Mesenchymal stem cell (in vitro differentiated cells and primary cell): ENCODE measurements at regions not wholly inside any gene's neighbourhood (a gene's known extent, or its start where the extent isn't known, plus 50 kb on each side); places are given as distances from the start of the nearest gene placed in this dataset.

Source experiments
- DNase-seq: peaks from one replicate; pipeline ENCODE4 v3.0.0-alpha.2; 2013
- H2AFZ ChIP-seq: one replicate; pipeline ENCODE4 v1.6.1; 2013; ENCODE audit warnings: low read depth, mild to moderate bottlenecking, control low read depth, inconsistent platforms, low read length, moderate library complexity
- H2AK5ac ChIP-seq: 2 replicates; pipeline ENCODE4 v1.6.1; 2013; ENCODE audit warnings: low read length, moderate library complexity, mild to moderate bottlenecking, inconsistent platforms; ENCODE audit not compliant: severe bottlenecking
- H2BK120ac ChIP-seq: one replicate; pipeline ENCODE4 v1.6.1; 2013; ENCODE audit warnings: low read depth, mild to moderate bottlenecking, inconsistent platforms, low read length, moderate library complexity
- H2BK12ac ChIP-seq, 2 experiments: one replicate each; pipeline ENCODE4 v1.6.1; 2013; ENCODE audit warnings: inconsistent platforms in 2 of 2, low read length in 2 of 2, mild to moderate bottlenecking in 2 of 2, moderate library complexity in 2 of 2, control low read depth in 1 of 2
- H2BK15ac ChIP-seq: one replicate; pipeline ENCODE4 v1.6.1; 2013; ENCODE audit warnings: mild to moderate bottlenecking, low read depth, inconsistent platforms; ENCODE audit not compliant: poor library complexity, severe bottlenecking
- H2BK5ac ChIP-seq: 2 replicates; pipeline ENCODE4 v1.6.1; 2013; ENCODE audit warnings: low read depth, mild to moderate bottlenecking, low read length, control low read depth, inconsistent platforms; ENCODE audit not compliant: poor library complexity, severe bottlenecking
- H3K14ac ChIP-seq, 2 experiments: one replicate each; pipeline ENCODE4 v1.6.1; 2013; ENCODE audit warnings: inconsistent platforms in 2 of 2, low read length in 2 of 2, control low read depth in 1 of 2, mild to moderate bottlenecking in 1 of 2, moderate library complexity in 1 of 2
- H3K18ac ChIP-seq, 2 experiments: one replicate each; pipeline ENCODE4 v1.6.1; 2013; ENCODE audit warnings: inconsistent platforms in 2 of 2, low read length in 2 of 2, control low read depth in 1 of 2, low read depth in 1 of 2, mild to moderate bottlenecking in 1 of 2
- H3K23ac ChIP-seq, 2 experiments: one replicate each; pipeline ENCODE4 v1.6.1; 2013; ENCODE audit warnings: inconsistent platforms in 2 of 2, low read length in 2 of 2, mild to moderate bottlenecking in 2 of 2, moderate library complexity in 2 of 2, control low read depth in 1 of 2
- H3K27ac ChIP-seq: 2 replicates; pipeline ENCODE4 v1.5.1; 2013; ENCODE audit warnings: mild to moderate bottlenecking, moderate library complexity, low read length, control low read depth, inconsistent platforms; ENCODE audit not compliant: poor library complexity, severe bottlenecking
- H3K27me3 ChIP-seq, 2 experiments: 2 replicates each; pipeline versions ENCODE4 v1.6.1 to v1.7.0; 2013; ENCODE audit warnings: low read length in 2 of 2, mild to moderate bottlenecking in 2 of 2, moderate library complexity in 2 of 2, control low read depth in 1 of 2, inconsistent platforms in 1 of 2; ENCODE audit not compliant: control insufficient read depth in 1 of 2, insufficient read depth in 1 of 2
- H3K36me3 ChIP-seq, 2 experiments: 2 replicates each; pipeline versions ENCODE4 v1.6.1 to v1.7.0; 2013; ENCODE audit warnings: low read length in 2 of 2, control low read depth in 1 of 2, inconsistent platforms in 1 of 2, low read depth in 1 of 2, mild to moderate bottlenecking in 1 of 2; ENCODE audit not compliant: insufficient read depth in 2 of 2, control insufficient read depth in 1 of 2
- H3K4ac ChIP-seq, 2 experiments: one replicate each; pipeline ENCODE4 v1.6.1; 2013; ENCODE audit warnings: inconsistent platforms in 2 of 2, low read length in 2 of 2, mild to moderate bottlenecking in 2 of 2, moderate library complexity in 2 of 2, control low read depth in 1 of 2, low read depth in 1 of 2
- H3K4me1 ChIP-seq: 2 replicates; pipeline ENCODE4 v1.6.1; 2013; ENCODE audit warnings: low read depth, low read length, control low read depth; ENCODE audit not compliant: control insufficient read depth, insufficient read depth
- H3K4me2 ChIP-seq: 2 replicates; pipeline ENCODE4 v1.6.1; 2013; ENCODE audit warnings: low read length, mild to moderate bottlenecking, inconsistent platforms; ENCODE audit not compliant: poor library complexity, severe bottlenecking
- H3K4me3 ChIP-seq, 2 experiments: 2 replicates each; pipeline versions ENCODE4 v1.5.1 to v1.7.0; 2013; ENCODE audit warnings: low read length in 2 of 2, mild to moderate bottlenecking in 2 of 2, control low read depth in 1 of 2, low read depth in 1 of 2; ENCODE audit not compliant: insufficient read depth in 1 of 2
- H3K79me1 ChIP-seq: replicated peaks from 2 replicates; pipeline ENCODE4 v1.6.1; 2013; ENCODE audit warnings: mild to moderate bottlenecking, control low read depth, low read length, inconsistent platforms; ENCODE audit not compliant: poor library complexity, severe bottlenecking
- H3K9ac ChIP-seq: 2 replicates; pipeline ENCODE4 v1.7.0; 2013; ENCODE audit warnings: mild to moderate bottlenecking, low read length, moderate library complexity
- H3K9me3 ChIP-seq: 2 replicates; pipeline ENCODE4 v1.7.0; 2013; ENCODE audit warnings: mild to moderate bottlenecking, low read length; ENCODE audit not compliant: control insufficient read depth
- H4K8ac ChIP-seq: one replicate; pipeline ENCODE4 v1.6.1; 2013; ENCODE audit warnings: inconsistent platforms, mild to moderate bottlenecking, low read length, moderate library complexity
- H4K91ac ChIP-seq: one replicate; pipeline ENCODE4 v1.6.1; 2013; ENCODE audit warnings: mild to moderate bottlenecking, low read length, inconsistent platforms
- WGBS: methylation state at CpG from one replicate; pipeline ENCODE4 v1.1.7; 2013; ENCODE audit warnings: mixed read lengths; 5-methylcytosine and 5-hydroxymethylcytosine counted together

DNA sequence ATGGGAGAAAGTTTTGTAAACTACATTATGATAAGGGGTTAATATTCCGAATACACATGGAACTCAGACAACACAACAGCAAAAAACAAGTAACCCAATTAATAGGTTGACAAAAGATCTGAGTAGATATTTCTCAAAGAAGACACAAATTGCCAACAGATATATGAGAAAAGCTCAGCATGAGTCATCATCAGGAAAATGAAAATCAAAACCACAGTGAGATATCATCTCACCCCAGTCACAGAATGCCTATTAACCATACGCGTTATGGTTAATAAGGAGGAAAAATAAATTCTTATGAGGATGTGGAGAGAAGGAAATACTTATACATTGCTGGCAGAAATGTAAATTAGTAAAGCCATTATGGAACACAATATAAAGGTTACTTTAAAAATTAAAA, 695.0 kb downstream of the COL12A1 start:
- Histone ChIP-seq H3K4me3 (no peak overlapping the region), H3K4me2 (no peak overlapping the region), H3K79me1 (no peaks in the 10 kb centered on the region), H2BK12ac (no peak overlapping the region), H3K27me3 (no peaks in the 10 kb centered on the region), H3K27ac (no peak overlapping the region), H3K9me3 (peaks cover 26% of the 10 kb centered on the region), H3K23ac (no peak overlapping the region), H3K36me3 (no peaks in the 10 kb centered on the region), H3K4ac (no peak overlapping the region), H2BK5ac (no peak overlapping the region), H3K14ac (no peak overlapping the region), H2BK15ac (no peak overlapping the region), H2AK5ac (no peak overlapping the region), H4K8ac (no peak overlapping the region), H3K18ac (no peak overlapping the region), H3K9ac (no peak overlapping the region), H3K4me1 (no peaks in the 10 kb centered on the region), H2BK120ac (no peak overlapping the region), H2AFZ (no peak overlapping the region), H4K91ac (no peak overlapping the region)
- 100% methylated on average over 1 of the region's 3 CpGs for WGBS
- no peak for DNase-seq

GRCh38 chr6:74507649-74508048, 698.2 kb downstream of the COL12A1 start:
- H2BK12ac ChIP-seq: no peak overlapping the region
- H4K91ac ChIP-seq: no peak overlapping the region
- H3K27ac ChIP-seq: no peak overlapping the region
- no peak overlapping the region for H2AFZ ChIP-seq
- H3K36me3 ChIP-seq: no peaks in the 10 kb centered on the region
- no peak overlapping the region for H2AK5ac ChIP-seq
- H3K79me1 ChIP-seq: no peaks in the 10 kb centered on the region
- H3K9ac ChIP-seq: no peak overlapping the region
- WGBS: 88% methylated on average over 1 of the region's 1 CpG
- H3K18ac ChIP-seq: no peak overlapping the region
- no peak overlapping the region for H2BK120ac ChIP-seq
- H4K8ac ChIP-seq: no peak overlapping the region
- no peak overlapping the region for H3K14ac ChIP-seq
- H3K4ac ChIP-seq: no peak overlapping the region
- H3K27me3 ChIP-seq: no peaks in the 10 kb centered on the region
- DNase-seq: no peak
- no peak overlapping the region for H2BK5ac ChIP-seq
- H3K4me2 ChIP-seq: no peak overlapping the region
- no peak overlapping the region for H2BK15ac ChIP-seq
- no peak overlapping the region for H3K23ac ChIP-seq
- no peaks in the 10 kb centered on the region for H3K4me1 ChIP-seq
- peaks cover 48% of the 10 kb centered on the region for H3K9me3 ChIP-seq
- no peak overlapping the region for H3K4me3 ChIP-seq

GRCh38 chr6:74505391-74505790, 700.5 kb downstream of the COL12A1 start:
- no peak overlapping the region for H2BK15ac ChIP-seq
- 67% methylated on average over 1 of the region's 1 CpG for WGBS
- H2BK120ac ChIP-seq: no peak overlapping the region
- no peak overlapping the region for H3K4ac ChIP-seq
- peaks cover 53% of the 10 kb centered on the region for H3K9me3 ChIP-seq
- no peak overlapping the region for H4K8ac ChIP-seq
- no peaks in the 10 kb centered on the region for H3K36me3 ChIP-seq
- H3K4me1 ChIP-seq: no peaks in the 10 kb centered on the region
- H3K9ac ChIP-seq: no peak overlapping the region
- no peak overlapping the region for H2AK5ac ChIP-seq
- no peak overlapping the region for H3K14ac ChIP-seq
- H3K27ac ChIP-seq: no peak overlapping the region
- no peak overlapping the region for H2AFZ ChIP-seq
- no peaks in the 10 kb centered on the region for H3K79me1 ChIP-seq
- no peak overlapping the region for H3K18ac ChIP-seq
- H3K23ac ChIP-seq: no peak overlapping the region
- H4K91ac ChIP-seq: no peak overlapping the region
- no peak overlapping the region for H3K4me2 ChIP-seq
- H3K4me3 ChIP-seq: no peak overlapping the region
- H2BK5ac ChIP-seq: no peak overlapping the region
- H2BK12ac ChIP-seq: no peak overlapping the region
- no peaks in the 10 kb centered on the region for H3K27me3 ChIP-seq
- no peak for DNase-seq

- Histone ChIP-seq H2BK120ac (no peak overlapping the region), H3K27ac (no peak overlapping the region), H3K14ac (no peak overlapping the region), H3K4ac (no peak overlapping the region), H2AK5ac (no peak overlapping the region), H2BK5ac (no peak overlapping the region), H3K23ac (no peak overlapping the region), H2AFZ (no peak overlapping the region), H3K4me1 (no peaks in the 10 kb centered on the region), H3K36me3 (no peaks in the 10 kb centered on the region), H3K9me3 (peaks cover 53% of the 10 kb centered on the region), H3K27me3 (no peaks in the 10 kb centered on the region), H3K4me2 (no peak overlapping the region), H3K4me3 (peak overlapping the region in 1 of 2 experiments; percentile 4), H4K91ac (no peak overlapping the region), H2BK15ac (no peak overlapping the region), H3K18ac (no peak overlapping the region), H3K9ac (no peak overlapping the region), H4K8ac (no peak overlapping the region), H3K79me1 (no peaks in the 10 kb centered on the region), H2BK12ac (no peak overlapping the region)
- no peak for DNase-seq
- 75% methylated on average over 1 of the region's 3 CpGs for WGBS
Observed at GRCh38 chr6:74504941-74505340, 700.9 kb downstream of the COL12A1 start.
